K562 (cell line): ENCODE measurements at regions not wholly inside any gene's neighbourhood (a gene's known extent, or its start where the extent isn't known, plus 50 kb on each side); places are given as distances from the start of the nearest gene placed in this dataset.

ENCODE experiments used
- FOS ChIP-seq: IDR thresholded peaks from 3 replicates; pipeline ENCODE4 v1.6.1; 2011; ENCODE audit not compliant: insufficient read length; ENCODE audit errors: extremely low read depth
- FOSL1 ChIP-seq: fragments of 200-800 bp; sonication (Bioruptor generic); conservative IDR thresholded peaks from 2 replicates; pipeline ENCODE4 v1.6.1; 2016; ENCODE audit warnings: missing genetic modification characterization, missing compliant biosample characterization
- RAD51 ChIP-seq: fragments of 450-650 bp; IDR thresholded peaks from 2 replicates; pipeline ENCODE4 v1.7.1; 2016; ENCODE audit warnings: low read depth, mild to moderate bottlenecking, borderline replicate concordance
- ZBTB40 ChIP-seq, 2 experiments: fragments of 450-650 bp in 1 of 2; sonication (generic) in 1 of 2; formaldehyde crosslinking in 1 of 2; IDR thresholded peaks; 2 replicates each; pipeline versions ENCODE4 v1.7.1 to v1.9.0; 2016 to 2022; ENCODE audit warnings: inconsistent platforms in 1 of 2, mild to moderate bottlenecking in 1 of 2, missing genetic modification reagents in 1 of 2
- TF ChIP-seq, protein P1 (sequence below): IDR thresholded peaks from 2 replicates; pipeline ENCODE4 v1.6.1; 2012; ENCODE audit warnings: low read depth, low read length, improper control_type of control experiment, borderline replicate concordance

DNA sequence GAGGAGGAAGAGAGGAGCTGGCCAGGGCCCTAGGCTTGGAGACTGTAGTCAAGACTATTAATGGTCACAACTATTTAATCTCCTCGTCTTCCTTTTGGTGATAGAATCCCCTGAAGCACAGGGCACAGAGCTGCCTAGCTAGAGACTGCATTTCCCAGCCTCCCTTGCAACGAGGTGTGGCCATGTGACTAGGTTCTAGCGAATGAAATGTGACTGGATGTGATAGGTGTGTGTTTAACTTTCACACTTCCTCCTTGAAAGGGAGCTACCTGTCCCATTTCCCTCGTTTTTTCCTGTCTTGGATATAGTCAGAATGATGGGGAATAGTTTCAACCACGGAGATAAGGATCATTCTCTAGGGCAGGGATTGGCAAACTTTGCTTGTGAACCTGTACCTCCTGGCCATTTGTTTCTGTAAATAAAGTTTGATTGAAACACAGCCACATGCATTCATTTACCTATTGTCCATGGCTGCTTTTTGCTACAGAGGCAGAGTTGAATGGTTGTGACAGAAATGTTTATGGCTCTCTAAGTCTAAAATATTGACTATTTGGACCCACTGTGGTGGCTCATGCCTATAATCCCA is 313.5 kb downstream of the MIAT start (continued):
- TF ChIP-seq RAD51 = peak; percentile 72
- peak; percentile 57 for TF ChIP-seq FOS
- TF ChIP-seq, protein P1, sequence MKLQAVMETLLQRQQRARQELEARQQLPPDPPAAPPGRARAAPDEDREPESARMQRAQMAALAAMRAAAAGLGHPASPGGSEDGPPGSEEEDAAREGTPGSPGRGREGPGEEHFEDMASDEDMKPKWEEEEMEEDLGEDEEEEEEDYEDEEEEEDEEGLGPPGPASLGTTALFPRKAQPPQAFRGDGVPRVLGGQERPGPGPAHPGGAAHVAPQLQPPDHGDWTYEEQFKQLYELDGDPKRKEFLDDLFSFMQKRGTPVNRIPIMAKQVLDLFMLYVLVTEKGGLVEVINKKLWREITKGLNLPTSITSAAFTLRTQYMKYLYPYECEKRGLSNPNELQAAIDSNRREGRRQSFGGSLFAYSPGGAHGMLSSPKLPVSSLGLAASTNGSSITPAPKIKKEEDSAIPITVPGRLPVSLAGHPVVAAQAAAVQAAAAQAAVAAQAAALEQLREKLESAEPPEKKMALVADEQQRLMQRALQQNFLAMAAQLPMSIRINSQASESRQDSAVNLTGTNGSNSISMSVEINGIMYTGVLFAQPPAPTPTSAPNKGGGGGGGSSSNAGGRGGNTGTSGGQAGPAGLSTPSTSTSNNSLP = no peak
- no peak for TF ChIP-seq FOSL1 (tag)
- TF ChIP-seq ZBTB40 (IDR thresholded peaks at IDR 0.05) = peak; percentile 90
- no peak for TF ChIP-seq ZBTB40 (CRISPR knock-in tag; IDR thresholded peaks at IDR 0.05)
